Sigmoid colon (tissue), 4 donors: ENCODE measurements at regions not wholly inside any gene's neighbourhood (a gene's known extent, or its start where the extent isn't known, plus 50 kb on each side); places are given as distances from the start of the nearest gene placed in this dataset.

ENCODE experiments used
- CTCF ChIP-seq, 4 experiments: fragments of 450-650 bp in 3 of 4; fragments of 200-600 bp in 1 of 4; IDR thresholded peaks; one replicate each; pipeline ENCODE4 v1.5.1; 2016 to 2019; ENCODE audit warnings: antibody characterized with exemption in 4 of 4, mild to moderate bottlenecking in 3 of 4, moderate library complexity in 2 of 4
- EP300 ChIP-seq, 4 donors: sonication (generic); formaldehyde crosslinking; IDR thresholded peaks; one replicate each; pipeline ENCODE4 v1.6.1; 2017; ENCODE audit warnings: antibody characterized with exemption in 4 of 4
- POLR2A ChIP-seq, 2 donors: fragments of 450-650 bp; IDR thresholded peaks; one replicate each; pipeline ENCODE4 v1.6.1; 2016; ENCODE audit warnings: antibody characterized with exemption in 2 of 2, mild to moderate bottlenecking in 2 of 2, moderate library complexity in 2 of 2
- POLR2AphosphoS5 ChIP-seq, 4 donors: sonication (generic); formaldehyde crosslinking; IDR thresholded peaks; one replicate each; pipeline ENCODE4 v1.6.1; 2017; ENCODE audit warnings: antibody characterized with exemption in 4 of 4

- TF ChIP-seq CTCF (IDR thresholded peaks at IDR 0.05), result no peak
- no peak for TF ChIP-seq POLR2A (IDR thresholded peaks at IDR 0.05)
- TF ChIP-seq EP300 (IDR thresholded peaks at IDR 0.05), result no peak
- TF ChIP-seq POLR2AphosphoS5 (IDR thresholded peaks at IDR 0.05), result no peak
These were observed 314.3 kb upstream of the TMTC4 start for GRCh38 chr13:100988921-100989320.
